Adrenal gland (tissue), 5 donors: ENCODE measurements at regions not wholly inside any gene's neighbourhood (a gene's known extent, or its start where the extent isn't known, plus 50 kb on each side); places are given as distances from the start of the nearest gene placed in this dataset.

Source experiments
- CTCF ChIP-seq, 6 experiments: fragments of 450-650 bp in 4 of 6; fragments of 200-600 bp in 2 of 6; sonication (generic) in 1 of 6; IDR thresholded peaks; 1 replicate in 5 of 6; 2 replicates in 1 of 6; pipeline versions ENCODE4 v1.5.1 to v1.8.0; 2016 to 2021; ENCODE audit warnings: antibody characterized with exemption in 6 of 6, mild to moderate bottlenecking in 2 of 6, moderate library complexity in 1 of 6
- POLR2A ChIP-seq, 2 donors: fragments of 450-650 bp; IDR thresholded peaks; one replicate each; pipeline ENCODE4 v1.6.1; 2017; ENCODE audit warnings: antibody characterized with exemption in 2 of 2, mild to moderate bottlenecking in 2 of 2, moderate library complexity in 1 of 2
- donor health status: DM: no; HTN: no; CAD: no.

- no peak for TF ChIP-seq CTCF (IDR thresholded peaks at IDR 0.05)
- no peak for TF ChIP-seq POLR2A (IDR thresholded peaks at IDR 0.05)
These were observed 416.8 kb upstream of the SPTLC3 start for GRCh38 chr20:12591949-12592470.
